OCI-LY3 (cell line): ENCODE measurements at regions not wholly inside any gene's neighbourhood (a gene's known extent, or its start where the extent isn't known, plus 50 kb on each side); places are given as distances from the start of the nearest gene placed in this dataset.
"Not testable (repeated sequence)": the region's sequence is repeated elsewhere in the genome, so short reads cannot be mapped to it uniquely, and the experiment has no call there.

Experiments used
- H2AFZ ChIP-seq: fragments of 200-600, 300-600 bp; shearing (Covaris generic); 2 replicates; pipeline ENCODE4 v1.6.0; 2014; ENCODE audit warnings: antibody characterized with exemption, low read depth, low read length
- H3K27ac ChIP-seq: fragments of 200-600, 300-600 bp; sonication (generic); 2 replicates; pipeline ENCODE4 v1.5.1; 2014; ENCODE audit warnings: mild to moderate bottlenecking, low read length, moderate library complexity, mixed read lengths
- H3K27me3 ChIP-seq: fragments of 200-600, 300-600 bp; sonication (generic); 2 replicates; pipeline ENCODE4 v1.6.1; 2014; ENCODE audit warnings: low read depth, low read length, mixed read lengths
- H3K36me3 ChIP-seq: fragments of 200-600, 300-600 bp; sonication (generic); replicated peaks from 2 replicates; pipeline ENCODE3; 2014; ENCODE audit warnings: low read depth, low read length, mixed read lengths
- H3K4me1 ChIP-seq: fragments of 300-600, 200-600 bp; sonication (generic); 2 replicates; pipeline ENCODE4 v1.6.1; 2014; ENCODE audit warnings: low read length, mixed read lengths
- H3K4me2 ChIP-seq: fragments of 200-600, 300-600 bp; sonication (generic); 2 replicates; pipeline ENCODE4 v1.6.1; 2014; ENCODE audit warnings: low read length, mixed read lengths
- H3K4me3 ChIP-seq: fragments of 300-600, 200-600 bp; sonication (generic); 2 replicates; pipeline ENCODE4 v1.5.1; 2014; ENCODE audit warnings: antibody characterized with exemption, mild to moderate bottlenecking, low read length, moderate library complexity
- H3K79me2 ChIP-seq: fragments of 300-600, 200-600 bp; shearing (Covaris generic); 2 replicates; pipeline ENCODE4 v1.6.1; 2014; ENCODE audit warnings: mild to moderate bottlenecking, low read length, mixed read lengths
- H3K9ac ChIP-seq: fragments of 300-600, 200-600 bp; shearing (Covaris generic); 2 replicates; pipeline ENCODE4 v1.6.0; 2014; ENCODE audit warnings: mild to moderate bottlenecking, low read length, moderate library complexity
- H3K9me3 ChIP-seq: fragments of 200-600, 300-600 bp; shearing (Covaris generic); 2 replicates; pipeline ENCODE4 v1.6.1; 2014; ENCODE audit warnings: low read length, mixed read lengths; ENCODE audit not compliant: insufficient read depth
- H4K20me1 ChIP-seq: fragments of 200-600, 300-600 bp; sonication (generic); 2 replicates; pipeline ENCODE4 v1.6.1; 2016; ENCODE audit warnings: low read length, mixed read lengths; ENCODE audit not compliant: insufficient read depth
- EZH2phosphoT487 ChIP-seq: fragments of 200-600 bp; shearing (Covaris generic); IDR thresholded peaks from 2 replicates; pipeline ENCODE4 v1.6.1; 2018; ENCODE audit warnings: antibody characterized with exemption, mixed run types, low read depth
- TF ChIP-seq, protein P1 (sequence below): fragments of 200-600, 300-600 bp; sonication (generic); IDR thresholded peaks from 2 replicates; pipeline ENCODE4 v1.5.1; 2014; ENCODE audit warnings: antibody characterized with exemption, low read length, low read depth

GRCh38 chr6:134753001-134753400 is 196.9 kb downstream of the ALDH8A1 start:
- H3K79me2 ChIP-seq = no peaks in the 10 kb centered on the region
- H4K20me1 ChIP-seq = no peaks in the 10 kb centered on the region
- no peak overlapping the region for H3K4me3 ChIP-seq
- no peak overlapping the region for H3K4me2 ChIP-seq
- H3K4me1 ChIP-seq = no peaks in the 10 kb centered on the region
- no peaks in the 10 kb centered on the region for H3K9me3 ChIP-seq
- H3K27me3 ChIP-seq = no peaks in the 10 kb centered on the region
- no peak overlapping the region for H2AFZ ChIP-seq
- H3K9ac ChIP-seq = no peak overlapping the region
- TF ChIP-seq, protein P1, sequence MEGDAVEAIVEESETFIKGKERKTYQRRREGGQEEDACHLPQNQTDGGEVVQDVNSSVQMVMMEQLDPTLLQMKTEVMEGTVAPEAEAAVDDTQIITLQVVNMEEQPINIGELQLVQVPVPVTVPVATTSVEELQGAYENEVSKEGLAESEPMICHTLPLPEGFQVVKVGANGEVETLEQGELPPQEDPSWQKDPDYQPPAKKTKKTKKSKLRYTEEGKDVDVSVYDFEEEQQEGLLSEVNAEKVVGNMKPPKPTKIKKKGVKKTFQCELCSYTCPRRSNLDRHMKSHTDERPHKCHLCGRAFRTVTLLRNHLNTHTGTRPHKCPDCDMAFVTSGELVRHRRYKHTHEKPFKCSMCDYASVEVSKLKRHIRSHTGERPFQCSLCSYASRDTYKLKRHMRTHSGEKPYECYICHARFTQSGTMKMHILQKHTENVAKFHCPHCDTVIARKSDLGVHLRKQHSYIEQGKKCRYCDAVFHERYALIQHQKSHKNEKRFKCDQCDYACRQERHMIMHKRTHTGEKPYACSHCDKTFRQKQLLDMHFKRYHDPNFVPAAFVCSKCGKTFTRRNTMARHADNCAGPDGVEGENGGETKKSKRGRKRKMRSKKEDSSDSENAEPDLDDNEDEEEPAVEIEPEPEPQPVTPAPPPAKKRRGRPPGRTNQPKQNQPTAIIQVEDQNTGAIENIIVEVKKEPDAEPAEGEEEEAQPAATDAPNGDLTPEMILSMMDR = no peak
- no peak for TF ChIP-seq EZH2phosphoT487
- no peak overlapping the region for H3K27ac ChIP-seq
- H3K36me3 ChIP-seq = no peaks in the 10 kb centered on the region

- H4K20me1 ChIP-seq = no peaks in the 10 kb centered on the region
- no peaks in the 10 kb centered on the region for H3K4me1 ChIP-seq
- TF ChIP-seq EZH2phosphoT487 = no peak
- TF ChIP-seq, protein P1 = no peak
- no peak overlapping the region for H3K4me3 ChIP-seq
- H3K36me3 ChIP-seq = no peaks in the 10 kb centered on the region
- no peak overlapping the region for H3K27ac ChIP-seq
- H3K9ac ChIP-seq = no peak overlapping the region
- no peak overlapping the region for H2AFZ ChIP-seq
- H3K79me2 ChIP-seq = no peaks in the 10 kb centered on the region
- no peaks in the 10 kb centered on the region for H3K27me3 ChIP-seq
- H3K4me2 ChIP-seq = no peak overlapping the region
- no peaks in the 10 kb centered on the region for H3K9me3 ChIP-seq
Measured at GRCh38 chr6:134752445-134752844, 197.5 kb downstream of the ALDH8A1 start.

- Histone ChIP-seq H3K4me2 (no peak overlapping the region), H4K20me1 (no peaks in the 10 kb centered on the region), H3K27ac (no peak overlapping the region), H3K9me3 (no peaks in the 10 kb centered on the region), H3K4me3 (no peak overlapping the region), H3K36me3 (no peaks in the 10 kb centered on the region), H2AFZ (no peak overlapping the region), H3K4me1 (no peaks in the 10 kb centered on the region), H3K9ac (no peak overlapping the region), H3K27me3 (no peaks in the 10 kb centered on the region), H3K79me2 (no peaks in the 10 kb centered on the region)
- TF ChIP-seq EZH2phosphoT487 = no peak
- TF ChIP-seq, protein P1 = no peak
Measured at GRCh38 chr6:134750669-134751068, 199.2 kb downstream of the ALDH8A1 start.

DNA sequence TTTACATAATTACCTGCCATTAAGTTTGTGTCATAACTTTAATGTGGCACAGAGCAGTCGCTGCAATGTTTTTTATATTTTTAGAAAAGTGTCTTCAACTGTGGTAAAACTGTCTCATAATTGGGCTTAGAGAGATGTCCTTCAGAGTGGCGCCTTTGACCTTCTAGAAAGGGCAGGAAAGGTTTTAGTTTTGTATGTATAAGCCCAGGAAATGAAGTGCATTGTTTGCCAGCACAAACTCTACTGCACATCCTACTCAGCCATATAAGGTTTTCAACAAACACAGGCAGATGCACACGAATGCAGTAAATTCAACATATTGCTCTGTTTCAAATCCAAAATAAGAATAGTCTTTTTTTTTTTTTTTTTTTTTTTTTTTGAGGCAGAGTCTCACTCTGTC is 201.4 kb downstream of the ALDH8A1 start:
- Histone ChIP-seq H3K9ac (no peak overlapping the region), H3K79me2 (no peaks in the 10 kb centered on the region), H2AFZ (no peak overlapping the region), H3K4me2 (no peak overlapping the region), H3K36me3 (no peaks in the 10 kb centered on the region), H3K27me3 (no peaks in the 10 kb centered on the region), H3K27ac (no peak overlapping the region), H4K20me1 (no peaks in the 10 kb centered on the region), H3K4me3 (no peak overlapping the region), H3K4me1 (no peaks in the 10 kb centered on the region), H3K9me3 (no peaks in the 10 kb centered on the region)
- TF ChIP-seq, protein P1 = no peak
- TF ChIP-seq EZH2phosphoT487 = no peak

- not testable (repeated sequence) for H3K9ac ChIP-seq
Measured at GRCh38 chr6:134747197-134747596, 202.7 kb downstream of the ALDH8A1 start.

More at GRCh38 chr6:134747197-134747596, 202.7 kb downstream of the ALDH8A1 start:
- not testable (repeated sequence) for H3K4me2 ChIP-seq, H2AFZ ChIP-seq, H3K4me1 ChIP-seq, H3K9me3 ChIP-seq, H3K36me3 ChIP-seq, H3K4me3 ChIP-seq, H3K27ac ChIP-seq, H3K27me3 ChIP-seq, H3K79me2 ChIP-seq, H4K20me1 ChIP-seq
